GM23338 (cell line): ENCODE measurements at regions not wholly inside any gene's neighbourhood (a gene's known extent, or its start where the extent isn't known, plus 50 kb on each side); places are given as distances from the start of the nearest gene placed in this dataset.

Experiments used
- ATAC-seq: fragments of 200-7000 bp; cut with Tn5 transposase; 3 replicates; pipeline ENCODE4 v1.9.1; 2020
- DNase-seq: peaks from one replicate; pipeline ENCODE4 v3.0.0-alpha.2; 2015; ENCODE audit warnings: low spot score
- H2AFZ ChIP-seq: fragments of 200-600 bp; sonication (generic); 2 replicates; pipeline ENCODE4 v1.8.0; 2016; ENCODE audit warnings: antibody characterized with exemption, mild to moderate bottlenecking, moderate library complexity
- H3F3A ChIP-seq: fragments of 200-600 bp; sonication (generic); replicated peaks from 2 replicates; pipeline ENCODE4 v1.8.0; 2017; ENCODE audit warnings: antibody characterized with exemption, mixed run types, low read depth
- H3K27ac ChIP-seq: fragments of 200-600 bp; sonication (generic); 2 replicates; pipeline ENCODE4 v1.6.1; 2016; ENCODE audit warnings: low read depth
- H3K27me3 ChIP-seq: fragments of 200-600 bp; sonication (generic); 2 replicates; pipeline ENCODE4 v1.8.0; 2016; ENCODE audit warnings: mild to moderate bottlenecking, mixed run types, moderate library complexity; ENCODE audit not compliant: insufficient read depth
- H3K36me3 ChIP-seq: fragments of 200-600 bp; sonication (generic); 2 replicates; pipeline ENCODE4 v1.8.0; 2016; ENCODE audit warnings: mild to moderate bottlenecking; ENCODE audit not compliant: insufficient read depth
- H3K4me1 ChIP-seq: fragments of 200-600 bp; sonication (generic); 2 replicates; pipeline ENCODE4 v1.8.0; 2016; ENCODE audit warnings: mild to moderate bottlenecking, moderate library complexity; ENCODE audit not compliant: insufficient read depth
- H3K4me2 ChIP-seq: fragments of 200-600 bp; sonication (generic); 2 replicates; pipeline ENCODE4 v1.7.1; 2017; ENCODE audit warnings: mixed run types
- H3K4me3 ChIP-seq: fragments of 200-600 bp; sonication (generic); 2 replicates; pipeline ENCODE4 v1.6.1; 2016; ENCODE audit warnings: mixed run types
- H3K79me2 ChIP-seq: fragments of 200-600 bp; sonication (generic); replicated peaks from 2 replicates; pipeline ENCODE4 v1.8.0; 2017; ENCODE audit warnings: mild to moderate bottlenecking; ENCODE audit not compliant: insufficient read depth
- H3K9me2 ChIP-seq: fragments of 200-600 bp; sonication (generic); 2 replicates; pipeline ENCODE4 v1.8.0; 2017; ENCODE audit not compliant: insufficient read depth
- H4K20me1 ChIP-seq: fragments of 200-600 bp; sonication (generic); replicated peaks from 2 replicates; pipeline ENCODE4 v1.8.0; 2017; ENCODE audit warnings: mild to moderate bottlenecking; ENCODE audit not compliant: insufficient read depth
- H3K27ac Mint-ChIP-seq: 2 replicates; pipeline ENCODE4 v1.8.0; 2020; ENCODE audit warnings: inconsistent platforms, mild to moderate bottlenecking, moderate library complexity, mixed read lengths
- H3K27me3 Mint-ChIP-seq: 3 replicates; pipeline ENCODE4 v1.8.0; 2022; ENCODE audit warnings: low read depth, mild to moderate bottlenecking, moderate library complexity, mixed read lengths, inconsistent platforms; ENCODE audit not compliant: insufficient read depth, poor library complexity
- H3K36me3 Mint-ChIP-seq: 3 replicates; pipeline ENCODE4 v1.8.0; 2021; ENCODE audit warnings: low read depth, mild to moderate bottlenecking, inconsistent platforms, moderate library complexity, mixed read lengths
- H3K4me1 Mint-ChIP-seq: 3 replicates; pipeline ENCODE4 v1.8.0; 2020; ENCODE audit warnings: mild to moderate bottlenecking, inconsistent platforms, mixed read lengths
- H3K4me3 Mint-ChIP-seq: 3 replicates; pipeline ENCODE4 v1.8.0; 2021; ENCODE audit warnings: moderate library complexity, mild to moderate bottlenecking, inconsistent platforms, mixed read lengths
- H3K9me3 Mint-ChIP-seq: 3 replicates; pipeline ENCODE4 v1.8.0; 2020; ENCODE audit warnings: moderate library complexity, mild to moderate bottlenecking, inconsistent platforms, mixed read lengths
- CTCF ChIP-seq, 2 experiments: fragments of 200-600 bp in 1 of 2; sonication (generic) in 1 of 2; conservative IDR thresholded peaks; 2 replicates each; pipeline versions ENCODE4 v1.5.1 to v1.6.1; 2016 to 2017; ENCODE audit warnings: antibody characterized with exemption in 2 of 2, low read depth in 2 of 2, mild to moderate bottlenecking in 2 of 2, moderate library complexity in 1 of 2
- ETS1 ChIP-seq: IDR thresholded peaks from 2 replicates; pipeline ENCODE4 v1.6.1; 2016; ENCODE audit warnings: antibody characterized with exemption
- EZH2 ChIP-seq: fragments of 200-600 bp; sonication (generic); IDR thresholded peaks from one replicate; pipeline ENCODE4 v1.8.0; 2017; ENCODE audit warnings: antibody characterized with exemption, mild to moderate bottlenecking, low read depth; ENCODE audit not compliant: unreplicated experiment
- EZH2phosphoT487 ChIP-seq: fragments of 200-600 bp; sonication (generic); IDR thresholded peaks from one replicate; pipeline ENCODE4 v1.8.1; 2018; ENCODE audit warnings: antibody characterized with exemption; ENCODE audit not compliant: unreplicated experiment
- JUNB ChIP-seq: IDR thresholded peaks from one replicate; pipeline ENCODE4 v1.6.1; 2016; ENCODE audit warnings: antibody characterized with exemption; ENCODE audit not compliant: unreplicated experiment
- NANOG ChIP-seq: IDR thresholded peaks from 2 replicates; pipeline ENCODE4 v1.6.1; 2016; ENCODE audit warnings: antibody characterized with exemption, borderline replicate concordance
- POLR2AphosphoS5 ChIP-seq: IDR thresholded peaks from 2 replicates; pipeline ENCODE4 v1.6.1; 2016; ENCODE audit warnings: antibody characterized with exemption, low read depth
- STAT1 ChIP-seq: IDR thresholded peaks from one replicate; pipeline ENCODE4 v1.6.1; 2016; ENCODE audit warnings: antibody characterized with exemption; ENCODE audit not compliant: unreplicated experiment
- ZNF462 ChIP-seq: fragments of 250-450 bp; sonication (Bioruptor Pico); IDR thresholded peaks from 2 replicates; pipeline ENCODE4 v1.5.0; 2020; ENCODE audit warnings: mild to moderate bottlenecking, moderate library complexity

- H3K4me1 ChIP-seq = no peaks in the 10 kb centered on the region
- H2AFZ ChIP-seq = no peak overlapping the region
- peaks cover 17% of the 10 kb centered on the region for H3K36me3 Mint-ChIP-seq
- H3K27me3 Mint-ChIP-seq = peaks cover 11% of the 10 kb centered on the region
- no peaks in the 10 kb centered on the region for H3K4me1 Mint-ChIP-seq
- H3K27ac Mint-ChIP-seq = no peak overlapping the region
- no peaks in the 10 kb centered on the region for H3K79me2 ChIP-seq
- no peaks in the 10 kb centered on the region for H3K9me2 ChIP-seq
- H3K36me3 ChIP-seq = no peaks in the 10 kb centered on the region
- no peak overlapping the region for H3K4me3 Mint-ChIP-seq
- H3K27ac ChIP-seq = no peak overlapping the region
- H3F3A ChIP-seq = no peaks in the 10 kb centered on the region
- H3K4me2 ChIP-seq = no peak overlapping the region
- DNase-seq (no peak), ATAC-seq (no peak)
- peaks cover 54% of the 10 kb centered on the region for H3K9me3 Mint-ChIP-seq
- H3K4me3 ChIP-seq = no peak overlapping the region
- no peaks in the 10 kb centered on the region for H4K20me1 ChIP-seq
- H3K27me3 ChIP-seq = no peaks in the 10 kb centered on the region; the same call in 1 of the 2 replicates
- TF ChIP-seq ETS1 (no peak), CTCF (conservative IDR thresholded peaks at IDR 0.05; ENCODE audit: low read depth in 2 of 2) (no peak)
Observed at GRCh38 chr3:13937131-13937530, 57.3 kb upstream of the WNT7A start.

- Histone ChIP-seq H3K27ac (no peak overlapping the region), H3K27me3 (no peaks in the 10 kb centered on the region; the same call in 1 of the 2 replicates), H2AFZ (no peak overlapping the region), H3K4me2 (no peak overlapping the region), H3K36me3 (no peaks in the 10 kb centered on the region), H4K20me1 (no peaks in the 10 kb centered on the region), H3K9me2 (no peaks in the 10 kb centered on the region), H3K4me3 (no peak overlapping the region), H3K4me1 (no peaks in the 10 kb centered on the region), H3K79me2 (no peaks in the 10 kb centered on the region), H3F3A (no peaks in the 10 kb centered on the region)
- H3K9me3 Mint-ChIP-seq = peaks cover 67% of the 10 kb centered on the region
- ATAC-seq = no peak
- no peak for TF ChIP-seq NANOG
- TF ChIP-seq EZH2 = no peak
- no peak for TF ChIP-seq STAT1
- no peak for TF ChIP-seq POLR2AphosphoS5
- TF ChIP-seq JUNB = no peak
- TF ChIP-seq EZH2phosphoT487 = no peak
- peaks cover 20% of the 10 kb centered on the region for H3K36me3 Mint-ChIP-seq
- no peak overlapping the region for H3K4me3 Mint-ChIP-seq
- peaks cover 11% of the 10 kb centered on the region for H3K27me3 Mint-ChIP-seq
- no peaks in the 10 kb centered on the region for H3K4me1 Mint-ChIP-seq
- DNase-seq = no peak
- no peak overlapping the region for H3K27ac Mint-ChIP-seq
Observed at GRCh38 chr3:13935494-13936094, 55.7 kb upstream of the WNT7A start.

- Histone ChIP-seq H3K36me3 (no peaks in the 10 kb centered on the region), H3K27ac (no peak overlapping the region), H3K4me3 (no peak overlapping the region), H3K4me1 (no peaks in the 10 kb centered on the region), H3K27me3 (no peaks in the 10 kb centered on the region; the same call in 1 of the 2 replicates), H2AFZ (no peak overlapping the region), H3K9me2 (no peaks in the 10 kb centered on the region), H3K4me2 (no peak overlapping the region), H3K79me2 (no peaks in the 10 kb centered on the region), H3F3A (no peaks in the 10 kb centered on the region), H4K20me1 (no peaks in the 10 kb centered on the region)
- Mint-ChIP-seq H3K36me3 (peaks cover 20% of the 10 kb centered on the region), H3K27ac (no peak overlapping the region), H3K9me3 (peaks cover 75% of the 10 kb centered on the region), H3K27me3 (peaks cover 11% of the 10 kb centered on the region), H3K4me3 (no peak overlapping the region), H3K4me1 (no peaks in the 10 kb centered on the region)
- ATAC-seq (no peak), DNase-seq (no peak)
- TF ChIP-seq ZNF462 (CRISPR knock-in tag) = no peak
- no peak for TF ChIP-seq NANOG
Observed at GRCh38 chr3:13934813-13935212, 54.9 kb upstream of the WNT7A start.
